HCT116 (cell line): ENCODE measurements at regions not wholly inside any gene's neighbourhood (a gene's known extent, or its start where the extent isn't known, plus 50 kb on each side); places are given as distances from the start of the nearest gene placed in this dataset.

Source experiments
- ATAC-seq: fragments of 200-7000 bp; cut with Tn5 transposase; 2 replicates; pipeline ENCODE4 v1.9.1; 2020; ENCODE audit warnings: mild to moderate bottlenecking, moderate library complexity
- BruUV-seq: library from RNA; stranded (reverse); fragments of 400-500 nt; replicated peaks from 2 replicates; lab custom pipeline; 2021; lab: Mats Ljungman, UMichigan
- CTCF ChIA-PET: fragments of 300-600 bp; sonication (Branson Sonifier 250); formaldehyde crosslinking; loops from one replicate; lab custom pipeline; 2021; ENCODE audit warnings: antibody characterized with exemption; lab: Charles Lee
- POLR2A ChIA-PET: fragments of 300-600, 350-600 bp; sonication (Branson Sonifier 250); formaldehyde crosslinking; loops from one replicate; lab custom pipeline; 2021; ENCODE audit warnings: antibody characterized with exemption; lab: Charles Lee
- RAD21 ChIA-PET, 2 experiments: fragments of 300-600 bp; sonication (Branson Sonifier 250); formaldehyde crosslinking; loops; one replicate each; lab custom pipeline; 2023; ENCODE audit warnings: low total read pairs in 2 of 2; ENCODE audit not compliant: uncharacterized antibody in 2 of 2, unreplicated experiment in 2 of 2, low non-redundant PET in 1 of 2; lab: Charles Lee
- DNase-seq: peaks from one replicate; pipeline ENCODE4 v3.0.0-alpha.2; 2010; ENCODE audit warnings: low read depth, low spot score
- H2AFZ ChIP-seq: fragments of 200-600 bp; shearing (Covaris generic), sonication (generic); 2 replicates; pipeline ENCODE4 v1.6.1; 2017; ENCODE audit warnings: low read depth, mixed run types, mixed read lengths, antibody characterized with exemption, low read length; ENCODE audit not compliant: poor library complexity, severe bottlenecking
- H3K27ac ChIP-seq: 2 replicates; pipeline ENCODE4 v1.5.1; 2012; ENCODE audit warnings: low read depth, low read length
- H3K27me3 ChIP-seq: fragments of 200-600 bp; sonication (generic); 2 replicates; pipeline ENCODE4 v1.6.1; 2016; ENCODE audit warnings: mixed run types, low read length, mixed read lengths; ENCODE audit not compliant: insufficient read depth
- H3K36me3 ChIP-seq, 2 experiments: fragments of 200-500 bp in 1 of 2; fragments of 200-600 bp in 1 of 2; sonication (Bioruptor generic) in 1 of 2; sonication (generic) in 1 of 2; 2 replicates each; pipeline versions ENCODE4 v1.5.1 to v1.6.1; 2014 to 2016; ENCODE audit warnings: low read length in 2 of 2, inconsistent platforms in 1 of 2, mixed read lengths in 1 of 2, mixed run types in 1 of 2; ENCODE audit not compliant: insufficient read depth in 2 of 2, control insufficient read depth in 1 of 2
- H3K4me1 ChIP-seq, 2 experiments: fragments of 200-600 bp in 1 of 2; sonication (generic) in 1 of 2; 2 replicates each; pipeline versions ENCODE4 v1.5.1 to v1.6.1; 2012 to 2017; ENCODE audit warnings: low read length in 2 of 2, inconsistent platforms in 1 of 2, mild to moderate bottlenecking in 1 of 2, mixed read lengths in 1 of 2, mixed run types in 1 of 2, moderate library complexity in 1 of 2; ENCODE audit not compliant: insufficient read depth in 2 of 2, control insufficient read depth in 1 of 2
- H3K4me2 ChIP-seq: fragments of 200-600 bp; sonication (generic); 2 replicates; pipeline ENCODE4 v1.6.1; 2017; ENCODE audit warnings: mixed run types, low read length, mixed read lengths
- H3K4me3 ChIP-seq, 2 experiments: fragments of 200-600 bp in 1 of 2; sonication (generic) in 1 of 2; replicated peaks in 1 of 2; 2 replicates each; pipeline ENCODE4 v1.5.1; 2011 to 2016; ENCODE audit warnings: low read length in 2 of 2, control low read depth in 1 of 2, low read depth in 1 of 2, mild to moderate bottlenecking in 1 of 2, mixed read lengths in 1 of 2, mixed run types in 1 of 2
- H3K79me2 ChIP-seq: fragments of 200-600 bp; sonication (generic); 2 replicates; pipeline ENCODE4 v1.6.1; 2017; ENCODE audit warnings: mild to moderate bottlenecking, mixed run types, low read length, moderate library complexity, mixed read lengths; ENCODE audit not compliant: insufficient read depth
- H3K9ac ChIP-seq: fragments of 200-600 bp; sonication (generic); 2 replicates; pipeline ENCODE4 v1.6.1; 2016; ENCODE audit warnings: low read length, mixed read lengths
- H3K9me2 ChIP-seq: fragments of 200-600 bp; sonication (generic), shearing (Covaris generic); 2 replicates; pipeline ENCODE4 v1.6.1; 2017; ENCODE audit warnings: mixed run types, mild to moderate bottlenecking, moderate library complexity; ENCODE audit not compliant: insufficient read depth
- H3K9me3 ChIP-seq, 2 experiments: fragments of 200-500 bp in 1 of 2; fragments of 200-600 bp in 1 of 2; sonication (Bioruptor generic) in 1 of 2; sonication (generic) in 1 of 2; 2 replicates each; pipeline ENCODE4 v1.6.1; 2014 to 2017; ENCODE audit warnings: low read length in 2 of 2, mixed read lengths in 2 of 2, inconsistent platforms in 1 of 2, low read depth in 1 of 2, mild to moderate bottlenecking in 1 of 2, mixed run types in 1 of 2, moderate library complexity in 1 of 2; ENCODE audit not compliant: control insufficient read depth in 1 of 2, insufficient read depth in 1 of 2
- H4K20me1 ChIP-seq: fragments of 200-600 bp; sonication (generic), shearing (Covaris generic); 2 replicates; pipeline ENCODE4 v1.6.1; 2017; ENCODE audit warnings: mixed run types, mild to moderate bottlenecking, moderate library complexity; ENCODE audit not compliant: insufficient read depth
- CEBPB ChIP-seq: IDR thresholded peaks from 2 replicates; pipeline ENCODE4 v1.6.1; 2012; ENCODE audit warnings: low read depth
- EZH2 ChIP-seq: fragments of 200-600 bp; sonication (generic); IDR thresholded peaks from 2 replicates; pipeline ENCODE4 v1.6.1; 2017; ENCODE audit warnings: antibody characterized with exemption, mixed run types
- JUND ChIP-seq: IDR thresholded peaks from 2 replicates; pipeline ENCODE4 v1.6.1; 2012
- POLR2A ChIP-seq: IDR thresholded peaks from 2 replicates; pipeline ENCODE4 v1.7.0; 2011; ENCODE audit warnings: borderline replicate concordance; ENCODE audit not compliant: insufficient read depth, insufficient read length; ENCODE audit errors: extremely low read depth
- SIN3A ChIP-seq: IDR thresholded peaks from 2 replicates; pipeline ENCODE4 v1.6.1; 2012; ENCODE audit warnings: low read depth
- SRF ChIP-seq: IDR thresholded peaks from 2 replicates; pipeline ENCODE4 v1.6.1; 2012; ENCODE audit warnings: low read depth
- TCF7L2 ChIP-seq: IDR thresholded peaks from 2 replicates; pipeline ENCODE4 v1.7.0; 2011; ENCODE audit warnings: borderline replicate concordance, inconsistent platforms; ENCODE audit not compliant: insufficient read depth, insufficient read length; ENCODE audit errors: extremely low read depth
- ZFX ChIP-seq: fragments of 450-650 bp; IDR thresholded peaks from 2 replicates; pipeline ENCODE4 v1.6.1; 2017
- intact Hi-C: fragments of 100-400 bp; cut with micrococcal nuclease; formaldehyde crosslinking; loops from 2 replicates; pipeline ENCODE4 v1.10.0; 2022
- TF ChIP-seq, protein P1 (sequence below): IDR thresholded peaks from 2 replicates; pipeline ENCODE4 v1.6.1; 2011; ENCODE audit warnings: mild to moderate bottlenecking, low read length, moderate library complexity; ENCODE audit not compliant: insufficient replicate concordance; ENCODE audit errors: extremely low read depth

DNA sequence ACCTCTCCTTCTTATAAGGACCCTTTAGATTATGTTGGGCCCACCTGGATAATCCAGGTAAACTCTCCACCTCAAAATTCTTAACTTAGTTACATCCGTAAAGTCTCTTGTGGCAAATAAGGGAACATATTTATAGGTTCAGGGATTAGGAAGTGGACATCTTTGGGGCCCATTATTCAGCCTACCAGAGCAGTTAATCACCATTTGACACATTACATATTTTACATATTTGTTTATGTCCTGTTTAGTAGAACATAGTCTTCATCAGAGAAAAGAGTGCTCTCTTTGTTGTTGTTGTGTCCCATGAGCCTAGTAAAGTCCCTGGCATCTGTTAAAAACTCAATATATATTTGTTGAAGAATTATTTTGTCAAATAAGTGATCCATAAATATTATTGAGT lies 134.0 kb upstream of the SPATS2L start:
- Histone ChIP-seq H3K27ac (no peak overlapping the region), H3K36me3 (no peaks in the 10 kb centered on the region), H3K4me3 (no peak overlapping the region), H3K9me3 (no peaks in the 10 kb centered on the region), H2AFZ (no peak overlapping the region), H4K20me1 (no peaks in the 10 kb centered on the region), H3K9me2 (no peaks in the 10 kb centered on the region), H3K79me2 (no peaks in the 10 kb centered on the region), H3K9ac (no peak overlapping the region), H3K4me2 (no peak overlapping the region), H3K27me3 (no peaks in the 10 kb centered on the region), H3K4me1 (no peaks in the 10 kb centered on the region)
- ChIA-PET POLR2A (no interaction called here), CTCF (no interaction called here), RAD21 (no interaction called here)
- TF ChIP-seq ZFX (no peak), SRF (no peak)
- ATAC-seq (no peak), DNase-seq (no peak)
- intact Hi-C loops = loop anchor here (5.0 kb wide), 1 partner anchor 600 kb away; no protein-coding TSS in a partner anchor
- BruUV-seq = no TSS peak

DNA sequence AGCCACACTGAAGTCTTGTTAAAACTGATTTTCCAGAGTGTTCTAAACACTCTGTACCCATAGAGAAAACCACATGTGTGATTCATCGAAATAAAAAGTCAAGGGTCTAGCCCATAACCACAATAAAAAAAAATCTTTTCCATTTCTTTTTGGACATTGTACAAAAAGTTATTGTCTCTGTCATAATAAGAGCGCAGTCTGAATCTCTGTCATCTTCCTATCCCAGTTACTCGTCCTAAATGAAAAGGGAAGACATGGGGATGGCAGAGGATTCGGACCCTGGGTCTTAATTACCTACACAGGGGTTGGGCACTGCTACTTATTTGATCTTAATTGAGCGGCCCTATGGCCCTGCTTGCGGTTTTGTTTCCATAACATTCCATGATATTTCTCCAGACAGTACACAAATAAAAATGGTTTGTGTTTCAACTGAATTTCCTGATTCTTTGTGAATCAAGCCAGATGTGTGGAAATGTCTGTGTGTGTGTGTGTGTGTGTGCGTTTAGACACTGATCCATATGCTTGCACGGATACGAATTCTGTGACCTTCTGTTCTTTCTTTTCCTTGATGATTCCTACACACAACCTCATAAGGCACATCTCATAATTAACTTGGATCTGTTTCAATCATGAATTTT lies 133.4 kb upstream of the SPATS2L start:
- ATAC-seq = no peak
- intact Hi-C loops = loop anchor here (5.0 kb wide), 1 partner anchor 601 kb away; no protein-coding TSS in a partner anchor
- no TSS peak for BruUV-seq

More for the DNA sequence above, 133.4 kb upstream of the SPATS2L start:
- POLR2A ChIA-PET = no interaction called here
- CTCF ChIA-PET = no interaction called here
- RAD21 ChIA-PET = no interaction called here
- no peak overlapping the region for H3K27ac ChIP-seq
- no peaks in the 10 kb centered on the region for H3K9me3 ChIP-seq
- H4K20me1 ChIP-seq = no peaks in the 10 kb centered on the region
- H3K36me3 ChIP-seq = no peaks in the 10 kb centered on the region
- H3K4me2 ChIP-seq = no peak overlapping the region
- H3K4me3 ChIP-seq = no peak overlapping the region
- no peaks in the 10 kb centered on the region for H3K27me3 ChIP-seq
- no peaks in the 10 kb centered on the region for H3K79me2 ChIP-seq
- H3K9ac ChIP-seq = no peak overlapping the region
- TF ChIP-seq TCF7L2 (no peak), CEBPB (no peak), JUND (no peak), EZH2 (no peak), SIN3A (no peak), POLR2A (no peak)
- TF ChIP-seq, protein P1, sequence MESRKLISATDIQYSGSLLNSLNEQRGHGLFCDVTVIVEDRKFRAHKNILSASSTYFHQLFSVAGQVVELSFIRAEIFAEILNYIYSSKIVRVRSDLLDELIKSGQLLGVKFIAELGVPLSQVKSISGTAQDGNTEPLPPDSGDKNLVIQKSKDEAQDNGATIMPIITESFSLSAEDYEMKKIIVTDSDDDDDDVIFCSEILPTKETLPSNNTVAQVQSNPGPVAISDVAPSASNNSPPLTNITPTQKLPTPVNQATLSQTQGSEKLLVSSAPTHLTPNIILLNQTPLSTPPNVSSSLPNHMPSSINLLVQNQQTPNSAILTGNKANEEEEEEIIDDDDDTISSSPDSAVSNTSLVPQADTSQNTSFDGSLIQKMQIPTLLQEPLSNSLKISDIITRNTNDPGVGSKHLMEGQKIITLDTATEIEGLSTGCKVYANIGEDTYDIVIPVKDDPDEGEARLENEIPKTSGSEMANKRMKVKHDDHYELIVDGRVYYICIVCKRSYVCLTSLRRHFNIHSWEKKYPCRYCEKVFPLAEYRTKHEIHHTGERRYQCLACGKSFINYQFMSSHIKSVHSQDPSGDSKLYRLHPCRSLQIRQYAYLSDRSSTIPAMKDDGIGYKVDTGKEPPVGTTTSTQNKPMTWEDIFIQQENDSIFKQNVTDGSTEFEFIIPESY = no peak
- H3K9me2 ChIP-seq = no peaks in the 10 kb centered on the region
- no peak overlapping the region for H2AFZ ChIP-seq
- H3K4me1 ChIP-seq = no peaks in the 10 kb centered on the region
- DNase-seq = no peak
